ENCODE measurements at regions not wholly inside any gene's neighbourhood (a gene's known extent, or its start where the extent isn't known, plus 50 kb on each side); places are given as distances from the start of the nearest gene placed in this dataset.

DNA sequence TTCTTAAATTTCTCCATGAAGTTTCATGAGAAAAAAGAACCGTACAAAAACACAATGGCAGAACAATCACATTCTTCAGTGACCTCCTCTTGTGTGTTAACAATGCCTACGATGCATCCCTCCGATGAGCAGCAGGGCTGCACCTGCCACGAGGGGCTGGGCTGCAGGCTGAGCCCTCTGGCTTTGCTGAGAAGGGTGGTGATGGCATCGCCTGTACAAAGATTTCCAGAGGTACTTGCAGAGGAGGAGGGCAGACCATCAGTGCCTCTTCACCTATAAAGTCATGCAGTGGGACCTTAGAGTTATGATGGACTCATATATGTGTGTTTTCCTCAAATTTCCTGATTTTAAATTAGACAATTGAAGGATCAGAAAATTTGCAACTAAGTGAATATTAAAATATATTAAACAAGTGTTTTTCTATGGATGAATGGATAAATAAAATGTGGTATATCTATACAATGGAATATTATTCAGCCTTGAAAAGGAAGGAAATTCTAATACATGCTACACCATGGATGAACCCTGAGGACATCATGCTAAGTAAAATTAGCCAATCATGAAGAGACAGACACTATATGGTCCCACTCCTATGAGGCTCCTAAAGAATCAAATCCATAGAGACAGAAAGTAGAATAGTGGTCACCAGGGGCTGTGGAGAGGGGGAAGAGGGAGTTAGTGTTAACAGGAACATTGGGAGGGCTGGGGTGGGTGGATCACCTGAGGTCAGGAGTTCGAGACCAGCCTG, 489.3 kb downstream of the SIPA1L2 start:
- H3K79me2 ChIP-seq (ENCODE audit: control insufficient read depth, insufficient read depth, low read length): no peaks in the 10 kb centered on the region
- no peak overlapping the region for H3K4me2 ChIP-seq (ENCODE audit: insufficient read depth, low read length)
- no peaks in the 10 kb centered on the region for H3K9me1 ChIP-seq (ENCODE audit: control insufficient read depth, insufficient read depth, low read length)
- H3K27me3 ChIP-seq (ENCODE audit: control insufficient read depth in 2 of 2, insufficient read depth in 2 of 2, low read length in 2 of 2): no peaks in the 10 kb centered on the region
- ATAC-seq: no peak
- no peak overlapping the region for H3K27ac ChIP-seq (ENCODE audit: extremely low read depth, low read depth, low read length)
- DNase-seq (ENCODE audit: extremely low read depth in 1 of 4, low spot score in 3 of 4): no peak
- 2% methylated on average over 6 of the region's 6 CpGs for WGBS (ENCODE audit: insufficient coverage, low coverage, missing lambda C conversion rate)
- H2AFZ ChIP-seq (ENCODE audit: low read depth, low read length): no peak overlapping the region
- no peak overlapping the region for H3K4me3 ChIP-seq
- no peaks in the 10 kb centered on the region for H4K20me1 ChIP-seq (replicated peaks; ENCODE audit: control insufficient read depth, insufficient read depth, low read length)
- no peak overlapping the region for H3K9ac ChIP-seq (ENCODE audit: insufficient read depth in 1 of 2, low read depth in 2 of 2, low read length in 2 of 2)
- no peaks in the 10 kb centered on the region for H3K4me1 ChIP-seq (replicated peaks in 1 of 2; ENCODE audit: control insufficient read depth in 2 of 2, insufficient read depth in 2 of 2, low read length in 2 of 2)
- H3K36me3 ChIP-seq (ENCODE audit: control insufficient read depth, insufficient read depth, low read length): no peaks in the 10 kb centered on the region
- TF ChIP-seq ZNF449 (CRISPR knock-in tag; IDR thresholded peaks at IDR 0.05) (no peak), FOXK1 (CRISPR knock-in tag; IDR thresholded peaks at IDR 0.05; ENCODE audit: borderline replicate concordance) (no peak), ZNF324 (CRISPR knock-in tag; IDR thresholded peaks at IDR 0.05) (no peak), RBM25 (IDR thresholded peaks at IDR 0.05; ENCODE audit: low read depth, low read length, severe bottlenecking) (peak; percentile 45), E4F1 (CRISPR knock-in tag; IDR thresholded peaks at IDR 0.05; ENCODE audit: borderline replicate concordance) (no peak), FOS (IDR thresholded peaks at IDR 0.05; ENCODE audit: extremely low read depth, insufficient read length) (no peak), HDGF (IDR thresholded peaks at IDR 0.05) (no peak), SAFB (IDR thresholded peaks at IDR 0.05; ENCODE audit: borderline replicate concordance, low read depth, low read length) (no peak), ZBTB33 (CRISPR knock-in tag; IDR thresholded peaks at IDR 0.05) (no peak), ZNF146 (CRISPR knock-in tag; IDR thresholded peaks at IDR 0.05; ENCODE audit: unreplicated experiment) (peak; percentile 7), ZNF444 (CRISPR knock-in tag; IDR thresholded peaks at IDR 0.05) (no peak), PHF8 (IDR thresholded peaks at IDR 0.05; ENCODE audit: borderline replicate concordance, low read length) (no peak), ZNF354B (CRISPR knock-in tag; IDR thresholded peaks at IDR 0.05) (no peak)
- ChIA-PET CTCF (ENCODE audit: low intra/inter-chr PET ratio) (no interaction called here), POLR2A (no interaction called here)
- FAIRE-seq: no peak
- no peaks in the 10 kb centered on the region; the same call in 1 of the 2 replicates for H3K9me3 ChIP-seq (replicated peaks; ENCODE audit: control insufficient read depth, insufficient read depth, low read depth, low read length)
- BruUV-seq (replicated peaks): no TSS peak
- intact Hi-C loops (cut with micrococcal nuclease) (no loop called here), in situ Hi-C loops (cut with MboI) (no loop called here)

Measured in K562 (cell line).